Prostate gland (tissue), 2 donors: ENCODE measurements at regions not wholly inside any gene's neighbourhood (a gene's known extent, or its start where the extent isn't known, plus 50 kb on each side); places are given as distances from the start of the nearest gene placed in this dataset.

ENCODE experiments used
- CTCF ChIP-seq, 4 experiments: fragments of 200-600 bp in 2 of 4; fragments of 450-650 bp in 2 of 4; sonication (generic) in 2 of 4; IDR thresholded peaks; 1 replicate in 3 of 4; 2 replicates in 1 of 4; pipeline ENCODE4 v1.5.1; 2016 to 2019; ENCODE audit warnings: antibody characterized with exemption in 4 of 4, mild to moderate bottlenecking in 2 of 4, moderate library complexity in 2 of 4
- POLR2A ChIP-seq: fragments of 450-650 bp; IDR thresholded peaks from one replicate; pipeline ENCODE4 v1.6.1; 2016; ENCODE audit warnings: antibody characterized with exemption, mild to moderate bottlenecking

- TF ChIP-seq POLR2A: no peak
- TF ChIP-seq CTCF (IDR thresholded peaks at IDR 0.05): no peak
Measured at GRCh38 chr2:171253279-171253678, 92.6 kb upstream of the TLK1 start.
